K562 (cell line): ENCODE measurements at regions not wholly inside any gene's neighbourhood (a gene's known extent, or its start where the extent isn't known, plus 50 kb on each side); places are given as distances from the start of the nearest gene placed in this dataset.
A peak's percentile ranks its signal among the peaks of the same experiment; 100 is the strongest.

Experiments used
- ATAC-seq: fragments of 200-7000 bp; cut with Tn5 transposase; 3 replicates; pipeline ENCODE4 v1.9.1; 2020; ENCODE audit warnings: moderate library complexity
- BruUV-seq: library from RNA; stranded (reverse); fragments of 400-500 nt; replicated peaks from 2 replicates; lab custom pipeline; 2021; lab: Mats Ljungman, UMichigan
- CTCF ChIA-PET: fragments of 300-600 bp; formaldehyde crosslinking; extraction: SDS; loops from one replicate; lab custom pipeline; 2021; ENCODE audit warnings: low intra/inter-chr PET ratio; lab: Yijun Ruan, JAX
- POLR2A ChIA-PET: fragments of 300-600, 350-650 bp; sonication (Branson Sonifier 250); formaldehyde crosslinking; extraction: SDS; loops from one replicate; lab custom pipeline; 2021; ENCODE audit warnings: antibody characterized with exemption, inconsistent platforms; lab: Yijun Ruan, JAX
- DNase-seq, 4 experiments: peaks; one replicate each; pipeline versions ENCODE4 v3.0.0 to v3.0.0-alpha.2; 2011 to 2018; ENCODE audit warnings: low spot score in 3 of 4, mixed read lengths in 3 of 4; ENCODE audit errors: extremely low read depth in 1 of 4
- FAIRE-seq: peaks from 2 replicates; lab custom pipeline; 2011; peaks lifted over from hg19 to GRCh38; lab: Jason Lieb, UNC
- H2AFZ ChIP-seq: 2 replicates; pipeline ENCODE4 v1.6.0; 2011; ENCODE audit warnings: low read depth, low read length, control low read depth, inconsistent platforms
- H3K27ac ChIP-seq: fragments of 200-600 bp; 3 replicates; pipeline ENCODE4 v1.8.0; 2011; ENCODE audit warnings: low read depth, mild to moderate bottlenecking, control low read depth, inconsistent platforms, low read length, moderate library complexity, mixed read lengths; ENCODE audit errors: extremely low read depth
- H3K27me3 ChIP-seq, 2 experiments: fragments of 300-600 bp in 1 of 2; 2 replicates in 1 of 2; 3 replicates in 1 of 2; pipeline versions ENCODE4 v1.6.0 to v1.8.0; 2011; ENCODE audit warnings: inconsistent platforms in 2 of 2, low read length in 2 of 2, mild to moderate bottlenecking in 1 of 2, mixed read lengths in 1 of 2, moderate library complexity in 1 of 2; ENCODE audit not compliant: control insufficient read depth in 2 of 2, insufficient read depth in 2 of 2
- H3K36me3 ChIP-seq: fragments of 300-600 bp; 3 replicates; pipeline ENCODE4 v1.8.0; 2011; ENCODE audit warnings: mild to moderate bottlenecking, low read length, inconsistent platforms; ENCODE audit not compliant: control insufficient read depth, insufficient read depth
- H3K4me1 ChIP-seq, 2 experiments: fragments of 200-600 bp in 1 of 2; replicated peaks in 1 of 2; 2 replicates in 1 of 2; 3 replicates in 1 of 2; pipeline versions ENCODE4 v1.5.1 to v1.8.0; 2011; ENCODE audit warnings: inconsistent platforms in 2 of 2, low read length in 2 of 2, mild to moderate bottlenecking in 1 of 2, mixed read lengths in 1 of 2, moderate library complexity in 1 of 2; ENCODE audit not compliant: control insufficient read depth in 2 of 2, insufficient read depth in 2 of 2
- H3K4me2 ChIP-seq: 2 replicates; pipeline ENCODE4 v1.6.1; 2011; ENCODE audit warnings: low read length, control low read depth, inconsistent platforms, mixed read lengths; ENCODE audit not compliant: insufficient read depth
- H3K4me3 ChIP-seq: fragments of 200-600 bp; sonication (generic), shearing (Covaris generic); 2 replicates; pipeline ENCODE4 v1.5.1; 2016; ENCODE audit warnings: control low read depth, inconsistent platforms
- H3K79me2 ChIP-seq: fragments of 200-600 bp; 3 replicates; pipeline ENCODE4 v1.8.0; 2011; ENCODE audit warnings: low read length, inconsistent platforms; ENCODE audit not compliant: control insufficient read depth, insufficient read depth
- H3K9ac ChIP-seq, 2 experiments: 2 replicates each; pipeline versions ENCODE4 v1.6.0 to v1.6.1; 2011; ENCODE audit warnings: low read depth in 2 of 2, low read length in 2 of 2, control low read depth in 1 of 2, inconsistent platforms in 1 of 2, mild to moderate bottlenecking in 1 of 2, mixed read lengths in 1 of 2; ENCODE audit not compliant: insufficient read depth in 1 of 2
- H3K9me1 ChIP-seq: one replicate; pipeline ENCODE4 v1.6.0; 2011; ENCODE audit warnings: inconsistent platforms, mild to moderate bottlenecking, low read length, moderate library complexity; ENCODE audit not compliant: control insufficient read depth, insufficient read depth
- H3K9me3 ChIP-seq: replicated peaks from 2 replicates; pipeline ENCODE4 v1.5.1; 2011; ENCODE audit warnings: low read depth, low read length, inconsistent platforms; ENCODE audit not compliant: control insufficient read depth, insufficient read depth
- H4K20me1 ChIP-seq: replicated peaks from 2 replicates; pipeline ENCODE4 v1.6.1; 2011; ENCODE audit warnings: low read length, inconsistent platforms, mixed read lengths; ENCODE audit not compliant: control insufficient read depth, insufficient read depth
- C11orf30 ChIP-seq: fragments of 450-650 bp; IDR thresholded peaks from 2 replicates; pipeline ENCODE4 v1.6.1; 2016; ENCODE audit warnings: low read depth, mild to moderate bottlenecking
- CEBPB ChIP-seq: fragments of 450-650 bp; IDR thresholded peaks from 2 replicates; pipeline ENCODE4 v1.6.1; 2016; ENCODE audit warnings: missing genetic modification characterization, missing compliant biosample characterization
- KDM5B ChIP-seq: fragments of 200-600 bp; sonication (generic); IDR thresholded peaks from 2 replicates; pipeline ENCODE4 v1.6.1; 2012; ENCODE audit warnings: low read depth, mild to moderate bottlenecking, moderate library complexity, low read length, control low read depth, inconsistent platforms; ENCODE audit not compliant: insufficient replicate concordance
- MAFG ChIP-seq: fragments of 450-650 bp; conservative IDR thresholded peaks from 2 replicates; pipeline ENCODE4 v1.6.1; 2016; ENCODE audit warnings: missing genetic modification characterization, missing compliant biosample characterization
- NFATC3 ChIP-seq: fragments of 450-650 bp; IDR thresholded peaks from 2 replicates; pipeline ENCODE4 v1.6.1; 2017; ENCODE audit warnings: mild to moderate bottlenecking
- TEAD1 ChIP-seq, 2 experiments: fragments of 450-650 bp in 1 of 2; sonication (generic) in 1 of 2; formaldehyde crosslinking; IDR thresholded peaks; 2 replicates each; pipeline versions ENCODE4 v1.4.0 to v1.8.0; 2020 to 2022; ENCODE audit warnings: mild to moderate bottlenecking in 2 of 2, missing genetic modification reagents in 1 of 2
- ZNF140 ChIP-seq: fragments of 250-450 bp; sonication (Bioruptor Pico); IDR thresholded peaks from 2 replicates; pipeline ENCODE4 v1.8.0; 2021; ENCODE audit warnings: moderate library complexity, mild to moderate bottlenecking, inconsistent platforms
- ZNF316 ChIP-seq: fragments of 450-650 bp; IDR thresholded peaks from 2 replicates; pipeline ENCODE4 v1.6.1; 2016
- WGBS: fragments of 100-300 bp; shearing (Covaris generic); methylation state at CpG from one replicate; pipeline ENCODE4 v1.1.6; 2016; ENCODE audit warnings: low coverage, mixed read lengths; ENCODE audit not compliant: insufficient coverage; ENCODE audit errors: missing lambda C conversion rate; 5-methylcytosine and 5-hydroxymethylcytosine counted together
- in situ Hi-C: fragments of 300-500 bp; cut with MboI; formaldehyde crosslinking; loops from 4 replicates; pipeline ENCODE4 v1.15.0; 2018; ENCODE audit warnings: inconsistent platforms, mixed read lengths
- intact Hi-C: fragments of 100-400 bp; cut with micrococcal nuclease; formaldehyde crosslinking; loops from 2 replicates; pipeline ENCODE4 v1.14.2; 2022

DNA sequence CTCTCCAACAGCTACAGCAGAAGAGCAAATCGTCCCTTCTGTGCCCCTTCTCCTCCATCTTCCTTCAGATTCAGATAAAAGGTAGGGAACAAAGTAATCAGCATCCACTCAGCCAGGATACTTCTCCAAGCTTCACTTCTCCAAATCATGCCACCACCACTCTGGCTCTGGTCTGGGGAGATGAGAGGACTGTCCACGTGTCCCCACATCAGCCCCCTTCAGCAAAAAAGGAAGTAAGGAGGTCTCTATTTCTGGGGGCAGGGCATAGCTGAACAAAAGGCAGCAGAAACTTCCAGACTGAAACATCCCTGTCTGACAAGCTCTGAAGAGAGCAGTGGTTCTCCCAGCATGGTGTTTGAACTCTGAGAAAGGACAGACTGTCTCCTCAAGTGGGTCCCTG lies 116.9 kb downstream of the C5orf15 start (continued):
- no peak for TF ChIP-seq TEAD1 (CRISPR knock-in tag; IDR thresholded peaks at IDR 0.05)
- no peak for TF ChIP-seq CEBPB (tag)

DNA sequence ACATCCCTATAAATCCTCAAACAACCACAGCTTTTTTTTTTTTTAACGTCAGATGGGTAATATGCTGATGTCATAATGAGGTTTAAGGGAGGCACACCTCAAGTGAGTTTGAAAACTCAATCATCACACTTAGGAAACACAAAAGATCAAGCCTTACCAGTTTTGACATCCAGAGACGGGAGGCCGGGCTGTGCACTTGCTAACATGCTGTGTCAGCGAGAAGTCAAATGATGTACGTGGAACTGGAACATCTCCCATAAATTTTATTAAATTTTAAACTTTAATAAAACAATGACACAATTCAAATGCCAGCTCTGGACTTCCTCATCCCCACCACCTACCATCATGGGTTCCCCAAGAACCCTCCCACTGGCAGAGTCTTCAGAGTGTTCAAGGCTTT lies 117.6 kb downstream of the C5orf15 start:
- Histone ChIP-seq H3K9ac (no peak overlapping the region), H3K4me3 (no peak overlapping the region), H3K4me1 (no peaks in the 10 kb centered on the region), H3K9me1 (no peaks in the 10 kb centered on the region), H3K9me3 (no peaks in the 10 kb centered on the region), H2AFZ (no peak overlapping the region), H3K27me3 (peaks cover 23 to 54% of the 10 kb centered on the region in 2 experiments), H3K36me3 (no peaks in the 10 kb centered on the region), H3K79me2 (no peaks in the 10 kb centered on the region), H3K4me2 (no peak overlapping the region), H3K27ac (no peak overlapping the region), H4K20me1 (no peaks in the 10 kb centered on the region)
- FAIRE-seq, result no peak
- ChIA-PET CTCF (no interaction called here), POLR2A (interaction anchor here (0.8 to 1.5 kb wide), 3 partner anchors 9 to 197 kb away, joined by 3 to 4 read pairs (median 3); no protein-coding TSS in a partner anchor)
- no TSS peak for BruUV-seq
- DNase-seq, result no peak
- intact Hi-C loops (no loop called here), in situ Hi-C loops (no loop called here)
- TF ChIP-seq KDM5B (no peak), MAFG (tag) (0 out of 2 replicates have a peak, but pooled peaks have one; percentile 8), ZNF140 (CRISPR knock-in tag) (no peak), ZNF316 (peak; percentile 55), NFATC3 (no peak), C11orf30 (peak; percentile 30; the same call in 1 of the 2 replicates)
- ATAC-seq, result no peak
- WGBS, result 4% methylated on average over 5 of the region's 5 CpGs
